ENCODE measurements at regions not wholly inside any gene's neighbourhood (a gene's known extent, or its start where the extent isn't known, plus 50 kb on each side); places are given as distances from the start of the nearest gene placed in this dataset.
"Not testable (repeated sequence)": the region's sequence is repeated elsewhere in the genome, so short reads cannot be mapped to it uniquely, and the experiment has no call there.

DNA sequence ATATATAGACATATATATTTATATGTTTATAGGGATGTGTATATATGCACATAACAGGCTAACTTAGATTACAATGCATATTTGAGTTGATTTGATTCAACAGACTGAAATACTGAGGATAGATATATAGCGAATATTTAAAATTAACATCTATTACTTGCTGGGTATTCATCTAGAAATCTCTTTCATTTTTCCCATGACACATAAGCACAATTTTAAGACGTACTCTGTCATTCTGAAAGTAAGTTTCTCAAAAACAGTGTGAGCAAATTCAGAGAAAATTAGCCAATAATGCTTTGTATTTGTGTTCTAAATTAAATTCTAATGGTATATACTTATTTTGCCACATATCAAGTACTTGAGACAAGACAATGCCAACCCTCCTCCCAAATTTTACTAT, 907.5 kb upstream of the MDGA2 start:
- no peaks in the 10 kb centered on the region for H3K36me3 Mint-ChIP-seq (ENCODE audit: low read depth)
- no peaks in the 10 kb centered on the region for H3K9me3 Mint-ChIP-seq

DNA sequence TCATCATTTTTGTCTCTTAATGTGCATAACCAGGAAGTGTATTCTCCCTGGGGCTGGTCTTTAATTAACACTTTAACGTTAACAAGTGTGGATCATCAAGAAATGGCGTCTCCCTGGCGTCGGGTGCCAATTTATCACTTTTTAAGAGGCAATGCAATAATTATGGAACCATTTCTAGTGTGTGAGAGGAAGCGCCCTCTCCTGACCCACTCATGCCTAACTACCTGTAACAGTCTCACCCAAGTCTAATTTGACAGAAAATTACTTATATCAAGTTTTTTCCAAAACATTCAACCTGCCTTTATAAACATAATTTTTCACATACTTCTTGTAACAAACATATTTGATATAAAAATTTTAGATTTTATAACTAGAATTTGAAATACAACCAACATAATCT, 905.3 kb upstream of the MDGA2 start:
- Mint-ChIP-seq H3K9me3 (no peaks in the 10 kb centered on the region), H3K27me3 (no peaks in the 10 kb centered on the region), H3K4me3 (no peak overlapping the region), H3K36me3 (ENCODE audit: low read depth) (no peaks in the 10 kb centered on the region), H3K27ac (no peak overlapping the region), H3K4me1 (ENCODE audit: low read depth) (no peaks in the 10 kb centered on the region)
- DNase-seq = no peak

More for the DNA sequence above, 907.5 kb upstream of the MDGA2 start:
- no peak for DNase-seq
- Mint-ChIP-seq H3K27ac (no peak overlapping the region), H3K27me3 (no peaks in the 10 kb centered on the region), H3K4me1 (ENCODE audit: low read depth) (no peaks in the 10 kb centered on the region), H3K4me3 (no peak overlapping the region)

- Mint-ChIP-seq H3K36me3 (ENCODE audit: low read depth) (no peaks in the 10 kb centered on the region), H3K4me1 (ENCODE audit: low read depth) (no peaks in the 10 kb centered on the region), H3K4me3 (no peak overlapping the region), H3K9me3 (peaks cover 19% of the 10 kb centered on the region), H3K27me3 (no peaks in the 10 kb centered on the region), H3K27ac (no peak overlapping the region)
- DNase-seq = no peak
Observed at GRCh38 chr14:48575772-48576171, 900.4 kb upstream of the MDGA2 start.

- Mint-ChIP-seq H3K4me1 (ENCODE audit: low read depth) (no peaks in the 10 kb centered on the region), H3K36me3 (ENCODE audit: low read depth) (no peaks in the 10 kb centered on the region), H3K9me3 (peaks cover 19% of the 10 kb centered on the region), H3K4me3 (no peak overlapping the region), H3K27me3 (no peaks in the 10 kb centered on the region), H3K27ac (no peak overlapping the region)
- no peak for DNase-seq
Observed at GRCh38 chr14:48568688-48569087, 893.3 kb upstream of the MDGA2 start.

DNA sequence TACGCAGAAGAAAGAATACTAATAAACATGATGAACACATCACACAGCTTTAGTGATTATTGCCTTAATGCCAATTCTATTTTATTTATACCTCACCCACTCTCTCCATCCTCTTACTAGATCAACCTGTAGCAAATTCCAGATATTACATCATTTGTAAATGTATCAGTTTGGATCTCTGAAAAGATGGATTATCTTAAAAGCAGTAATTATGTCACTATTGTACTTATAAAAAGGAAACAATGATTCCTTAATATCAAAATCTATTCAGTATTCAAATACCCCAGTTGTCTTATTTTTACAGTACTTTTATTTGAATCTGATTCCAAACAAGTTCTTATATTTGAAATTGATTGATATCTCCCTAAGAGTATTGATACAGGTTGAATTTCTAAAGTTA, 892.8 kb upstream of the MDGA2 start:
- no peaks in the 10 kb centered on the region for H3K4me1 Mint-ChIP-seq (ENCODE audit: low read depth)
- H3K9me3 Mint-ChIP-seq = peaks cover 23% of the 10 kb centered on the region
- H3K4me3 Mint-ChIP-seq = no peak overlapping the region
- H3K27ac Mint-ChIP-seq = no peak overlapping the region
- H3K27me3 Mint-ChIP-seq = no peaks in the 10 kb centered on the region
- no peak for DNase-seq
- no peaks in the 10 kb centered on the region for H3K36me3 Mint-ChIP-seq (ENCODE audit: low read depth)

GRCh38 chr14:48563489-48563888, 888.1 kb upstream of the MDGA2 start:
- no peaks in the 10 kb centered on the region for H3K36me3 Mint-ChIP-seq (ENCODE audit: low read depth)
- no peak overlapping the region for H3K27ac Mint-ChIP-seq
- H3K4me1 Mint-ChIP-seq (ENCODE audit: low read depth) = no peaks in the 10 kb centered on the region
- H3K9me3 Mint-ChIP-seq = peaks cover 11% of the 10 kb centered on the region
- H3K27me3 Mint-ChIP-seq = no peaks in the 10 kb centered on the region
- DNase-seq = no peak
- no peak overlapping the region for H3K4me3 Mint-ChIP-seq

- H3K27me3 Mint-ChIP-seq; H3K4me1 Mint-ChIP-seq (ENCODE audit: low read depth); H3K36me3 Mint-ChIP-seq (ENCODE audit: low read depth); DNase-seq; H3K4me3 Mint-ChIP-seq; H3K27ac Mint-ChIP-seq: not testable (repeated sequence)
- peaks cover 11% of the 10 kb centered on the region for H3K9me3 Mint-ChIP-seq
Observed at GRCh38 chr14:48561438-48561837, 886.0 kb upstream of the MDGA2 start.

DNA sequence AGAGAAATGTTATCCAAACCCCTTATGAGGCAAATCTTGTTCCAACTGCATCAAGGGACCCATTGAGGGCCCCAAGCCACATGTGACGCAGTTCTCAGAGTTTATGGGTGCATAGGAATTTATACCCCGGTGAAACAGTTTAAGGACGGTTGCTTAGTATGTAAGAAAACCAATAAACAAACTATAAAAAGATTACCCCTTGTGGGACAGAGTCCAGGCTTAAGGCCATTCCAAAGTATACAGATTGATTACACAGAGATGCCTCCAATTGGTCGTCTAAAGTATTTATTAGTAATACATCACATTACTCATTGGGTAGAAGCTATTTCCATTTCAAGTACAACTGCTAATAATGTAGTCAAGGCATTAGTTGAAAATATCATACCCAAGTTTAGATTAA, 885.0 kb upstream of the MDGA2 start:
- DNase-seq = no peak
- no peaks in the 10 kb centered on the region for H3K27me3 Mint-ChIP-seq
- no peak overlapping the region for H3K4me3 Mint-ChIP-seq
- peaks cover 11% of the 10 kb centered on the region for H3K9me3 Mint-ChIP-seq
- H3K4me1 Mint-ChIP-seq (ENCODE audit: low read depth) = no peaks in the 10 kb centered on the region
- no peak overlapping the region for H3K27ac Mint-ChIP-seq
- H3K36me3 Mint-ChIP-seq (ENCODE audit: low read depth) = no peaks in the 10 kb centered on the region

GRCh38 chr14:48553443-48553842, 878.0 kb upstream of the MDGA2 start:
- H3K36me3 Mint-ChIP-seq (ENCODE audit: low read depth) = no peaks in the 10 kb centered on the region
- no peak overlapping the region for H3K27ac Mint-ChIP-seq
- H3K27me3 Mint-ChIP-seq = no peaks in the 10 kb centered on the region
- no peak overlapping the region for H3K4me3 Mint-ChIP-seq
- no peak for DNase-seq
- peaks cover 7% of the 10 kb centered on the region for H3K9me3 Mint-ChIP-seq
- no peaks in the 10 kb centered on the region for H3K4me1 Mint-ChIP-seq (ENCODE audit: low read depth)

DNA sequence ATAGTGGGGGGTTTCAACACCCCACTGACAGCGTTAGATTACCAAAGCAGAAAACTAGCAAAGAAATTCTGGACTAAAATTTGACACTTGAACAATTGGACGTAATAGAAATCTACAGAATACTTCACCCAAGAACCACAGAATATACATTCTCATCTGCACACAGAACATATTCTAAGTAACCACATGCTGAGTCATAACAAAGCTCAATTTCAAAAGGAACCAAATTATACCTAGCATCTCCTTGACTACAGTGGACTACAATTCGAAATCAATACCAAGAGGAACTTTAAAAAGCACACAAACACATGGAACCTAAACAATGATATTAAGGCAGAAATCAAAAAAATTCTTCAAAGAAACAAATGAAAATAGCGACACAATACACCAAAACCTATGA, 871.6 kb upstream of the MDGA2 start:
- Mint-ChIP-seq H3K9me3 (peaks cover 4% of the 10 kb centered on the region), H3K27ac (no peak overlapping the region), H3K4me1 (ENCODE audit: low read depth) (no peaks in the 10 kb centered on the region), H3K36me3 (ENCODE audit: low read depth) (no peaks in the 10 kb centered on the region), H3K27me3 (no peaks in the 10 kb centered on the region), H3K4me3 (no peak overlapping the region)
- DNase-seq = no peak

DNA sequence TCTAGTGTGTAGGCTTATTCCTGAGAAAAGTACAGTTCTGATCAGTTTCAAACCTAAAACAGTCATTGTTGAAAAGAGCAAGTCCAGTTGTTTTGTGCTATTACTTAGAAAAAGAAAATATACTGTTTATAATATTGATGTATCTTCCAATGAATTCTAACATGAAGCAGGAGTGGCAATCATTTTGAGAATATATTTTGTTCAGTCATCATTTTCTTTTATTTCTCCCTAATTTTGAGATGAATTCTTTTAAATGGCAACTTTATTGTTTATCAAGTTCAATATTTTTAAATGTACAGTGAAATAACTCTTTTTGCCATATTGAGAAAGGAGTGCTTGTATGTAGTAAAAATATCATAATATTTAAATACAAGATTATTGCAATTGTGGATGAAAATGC, 862.2 kb upstream of the MDGA2 start:
- DNase-seq = no peak
- no peak overlapping the region for H3K27ac Mint-ChIP-seq
- H3K4me1 Mint-ChIP-seq (ENCODE audit: low read depth) = no peaks in the 10 kb centered on the region
- no peaks in the 10 kb centered on the region for H3K36me3 Mint-ChIP-seq (ENCODE audit: low read depth)
- H3K4me3 Mint-ChIP-seq = no peak overlapping the region
- H3K9me3 Mint-ChIP-seq = peaks cover 2% of the 10 kb centered on the region
- H3K27me3 Mint-ChIP-seq = no peaks in the 10 kb centered on the region

- Mint-ChIP-seq H3K9me3 (peaks cover 2% of the 10 kb centered on the region), H3K36me3 (ENCODE audit: low read depth) (no peaks in the 10 kb centered on the region), H3K4me1 (ENCODE audit: low read depth) (no peaks in the 10 kb centered on the region), H3K27ac (no peak overlapping the region), H3K27me3 (no peaks in the 10 kb centered on the region), H3K4me3 (no peak overlapping the region)
- no peak for DNase-seq
Observed at GRCh38 chr14:48536318-48536717, 860.9 kb upstream of the MDGA2 start.

- no peaks in the 10 kb centered on the region for H3K4me1 Mint-ChIP-seq (ENCODE audit: low read depth)
- H3K27ac Mint-ChIP-seq = no peak overlapping the region
- H3K36me3 Mint-ChIP-seq (ENCODE audit: low read depth) = no peaks in the 10 kb centered on the region
- peaks cover 7% of the 10 kb centered on the region for H3K9me3 Mint-ChIP-seq
- H3K4me3 Mint-ChIP-seq = no peak overlapping the region
- DNase-seq = no peak
- H3K27me3 Mint-ChIP-seq = no peaks in the 10 kb centered on the region
Observed at GRCh38 chr14:48527832-48528231, 852.4 kb upstream of the MDGA2 start.

- Mint-ChIP-seq H3K4me3 (no peak overlapping the region), H3K9me3 (peaks cover 7% of the 10 kb centered on the region)
Observed at GRCh38 chr14:48526307-48526706, 850.9 kb upstream of the MDGA2 start.

DNA sequence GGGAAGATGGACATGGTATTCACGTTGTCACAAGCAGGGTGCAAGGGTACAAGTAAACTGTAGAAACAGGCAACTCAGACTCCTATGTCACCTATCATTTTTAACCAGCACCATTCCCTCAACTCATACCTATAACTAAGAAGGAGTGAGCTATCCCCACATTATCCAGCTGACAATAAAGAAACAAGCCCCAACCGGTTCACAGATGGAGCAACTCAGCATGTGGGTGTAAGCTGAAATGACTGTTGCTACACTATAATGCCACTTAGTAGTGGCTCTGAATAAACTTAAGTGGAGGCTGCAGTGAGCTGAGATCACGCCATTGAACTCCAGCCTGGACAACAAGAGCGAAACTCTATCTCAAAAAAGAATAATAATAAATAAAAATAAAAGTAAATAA, 829.5 kb upstream of the MDGA2 start:
- Mint-ChIP-seq H3K27me3 (no peaks in the 10 kb centered on the region), H3K4me3 (no peak overlapping the region), H3K9me3 (peaks cover 6% of the 10 kb centered on the region), H3K27ac (no peak overlapping the region), H3K4me1 (ENCODE audit: low read depth) (no peaks in the 10 kb centered on the region), H3K36me3 (ENCODE audit: low read depth) (no peaks in the 10 kb centered on the region)
- no peak for DNase-seq

More at GRCh38 chr14:48526307-48526706, 850.9 kb upstream of the MDGA2 start:
- no peaks in the 10 kb centered on the region for H3K27me3 Mint-ChIP-seq
- DNase-seq = no peak
- no peaks in the 10 kb centered on the region for H3K36me3 Mint-ChIP-seq (ENCODE audit: low read depth)
- no peak overlapping the region for H3K27ac Mint-ChIP-seq
- H3K4me1 Mint-ChIP-seq (ENCODE audit: low read depth) = no peaks in the 10 kb centered on the region

GRCh38 chr14:48490756-48491155, 815.4 kb upstream of the MDGA2 start:
- no peak for DNase-seq
- no peaks in the 10 kb centered on the region for H3K4me1 Mint-ChIP-seq (ENCODE audit: low read depth)
- peaks cover 11% of the 10 kb centered on the region for H3K9me3 Mint-ChIP-seq
- no peaks in the 10 kb centered on the region for H3K36me3 Mint-ChIP-seq (ENCODE audit: low read depth)
- no peaks in the 10 kb centered on the region for H3K27me3 Mint-ChIP-seq
- H3K27ac Mint-ChIP-seq = no peak overlapping the region
- H3K4me3 Mint-ChIP-seq = no peak overlapping the region
